OCI-LY1 (cell line): ENCODE measurements at regions not wholly inside any gene's neighbourhood (a gene's known extent, or its start where the extent isn't known, plus 50 kb on each side); places are given as distances from the start of the nearest gene placed in this dataset.

Source experiments
- H2AFZ ChIP-seq: fragments of 200-600 bp; sonication (generic), shearing (Covaris generic); 2 replicates; pipeline ENCODE4 v1.6.0; 2014; ENCODE audit warnings: antibody characterized with exemption, mild to moderate bottlenecking, low read length
- H3F3A ChIP-seq: fragments of 200-600 bp; sonication (generic), shearing (Covaris generic); 2 replicates; pipeline ENCODE4 v1.6.0; 2014; ENCODE audit warnings: mild to moderate bottlenecking, antibody characterized with exemption, low read length, moderate library complexity; ENCODE audit not compliant: insufficient read depth
- H3K27ac ChIP-seq: fragments of 200-600 bp; sonication (generic); 2 replicates; pipeline ENCODE4 v1.5.1; 2014; ENCODE audit warnings: low read length, mixed run types, mild to moderate bottlenecking, low read depth; ENCODE audit not compliant: poor library complexity, severe bottlenecking
- H3K27me3 ChIP-seq: fragments of 200-600 bp; sonication (generic); 2 replicates; pipeline ENCODE4 v1.6.0; 2014; ENCODE audit warnings: antibody characterized with exemption, mild to moderate bottlenecking, low read length, moderate library complexity; ENCODE audit not compliant: insufficient read depth
- H3K36me3 ChIP-seq: fragments of 200-600 bp; sonication (generic); 2 replicates; pipeline ENCODE4 v1.6.1; 2014; ENCODE audit warnings: mild to moderate bottlenecking, antibody characterized with exemption, low read length, moderate library complexity, mixed read lengths; ENCODE audit not compliant: insufficient read depth
- H3K4me1 ChIP-seq: fragments of 200-600 bp; sonication (generic); 2 replicates; pipeline ENCODE4 v1.5.1; 2014; ENCODE audit warnings: mild to moderate bottlenecking, low read length, moderate library complexity; ENCODE audit not compliant: insufficient read depth, severe bottlenecking
- H3K4me2 ChIP-seq: fragments of 200-600 bp; sonication (generic), shearing (Covaris generic); 2 replicates; pipeline ENCODE4 v1.6.1; 2014; ENCODE audit warnings: low read length
- H3K4me3 ChIP-seq: fragments of 200-600 bp; sonication (generic); 2 replicates; pipeline ENCODE4 v1.5.1; 2014; ENCODE audit warnings: low read length, low read depth, mild to moderate bottlenecking, mixed read lengths; ENCODE audit not compliant: poor library complexity, severe bottlenecking
- H3K79me2 ChIP-seq: fragments of 200-600 bp; shearing (Covaris generic); 2 replicates; pipeline ENCODE4 v1.6.1; 2016; ENCODE audit warnings: mixed run types, low read length, mixed read lengths; ENCODE audit not compliant: insufficient read depth
- H3K9ac ChIP-seq: fragments of 200-600 bp; sonication (generic), shearing (Covaris generic); 2 replicates; pipeline ENCODE4 v1.6.1; 2014; ENCODE audit warnings: mild to moderate bottlenecking, low read length, mixed read lengths
- H3K9me2 ChIP-seq: fragments of 200-600 bp; sonication (generic), shearing (Covaris generic); 2 replicates; pipeline ENCODE4 v1.6.1; 2014; ENCODE audit warnings: low read depth, mild to moderate bottlenecking, low read length, mixed read lengths
- H3K9me3 ChIP-seq: fragments of 200-600 bp; shearing (Covaris generic); 2 replicates; pipeline ENCODE4 v1.6.1; 2014; ENCODE audit warnings: low read length, mixed read lengths
- H4K20me1 ChIP-seq: fragments of 200-600 bp; sonication (generic), shearing (Covaris generic); 2 replicates; pipeline ENCODE4 v1.6.0; 2016; ENCODE audit warnings: mild to moderate bottlenecking, low read length; ENCODE audit not compliant: insufficient read depth
- EZH2 ChIP-seq: fragments of 200-600 bp; sonication (generic), shearing (Covaris generic); IDR thresholded peaks from 2 replicates; pipeline ENCODE4 v1.8.0; 2017; ENCODE audit warnings: borderline replicate concordance, mixed run types, mild to moderate bottlenecking, antibody characterized with exemption, low read length, moderate library complexity, mixed read lengths
- TF ChIP-seq, protein P1 (sequence below): fragments of 200-600 bp; sonication (generic), shearing (Covaris generic); IDR thresholded peaks from 2 replicates; pipeline ENCODE4 v1.5.1; 2017; ENCODE audit warnings: mild to moderate bottlenecking, antibody characterized with exemption, low read length, moderate library complexity, mixed read lengths

- H3K27me3 ChIP-seq: no peaks in the 10 kb centered on the region
Measured at GRCh38 chr4:163939597-163939996, 445.1 kb downstream of the TMA16 start.

DNA sequence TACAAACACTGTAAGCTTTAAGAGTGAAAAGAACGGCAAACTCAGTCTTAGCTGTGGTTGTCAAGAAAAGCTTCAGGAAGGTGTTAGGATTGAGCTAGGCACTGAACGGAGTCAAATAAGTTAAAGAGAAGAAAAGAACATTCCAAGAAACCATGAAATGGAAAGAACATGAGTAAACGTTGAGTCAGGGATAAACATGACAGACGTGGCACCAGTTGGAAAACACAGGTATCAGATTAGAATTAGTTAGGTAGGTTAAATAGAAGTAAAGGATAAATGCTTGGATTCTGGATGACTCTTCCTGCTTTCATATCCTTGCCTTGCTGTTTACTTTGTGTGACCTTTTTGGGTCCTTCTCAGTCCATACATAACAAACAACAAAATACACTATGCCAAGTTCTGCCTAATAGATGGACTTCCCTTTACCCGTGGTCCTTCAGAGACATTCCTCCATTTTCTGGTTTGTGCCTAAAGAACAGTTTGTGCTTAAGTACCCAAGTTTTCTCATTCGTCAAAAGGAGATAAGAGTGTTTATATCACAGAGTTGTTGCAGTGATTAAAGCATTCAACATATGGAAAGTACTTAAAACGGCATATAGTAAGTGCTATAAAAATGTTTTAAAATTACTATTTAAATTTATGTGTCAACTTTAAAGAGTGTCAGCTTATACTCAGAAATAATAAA is 446.9 kb downstream of the TMA16 start:
- no peaks in the 10 kb centered on the region for H3F3A ChIP-seq
- no peaks in the 10 kb centered on the region for H3K4me1 ChIP-seq
- no peak overlapping the region for H3K4me3 ChIP-seq
- H4K20me1 ChIP-seq: no peaks in the 10 kb centered on the region
- no peak for TF ChIP-seq EZH2
- TF ChIP-seq, protein P1, sequence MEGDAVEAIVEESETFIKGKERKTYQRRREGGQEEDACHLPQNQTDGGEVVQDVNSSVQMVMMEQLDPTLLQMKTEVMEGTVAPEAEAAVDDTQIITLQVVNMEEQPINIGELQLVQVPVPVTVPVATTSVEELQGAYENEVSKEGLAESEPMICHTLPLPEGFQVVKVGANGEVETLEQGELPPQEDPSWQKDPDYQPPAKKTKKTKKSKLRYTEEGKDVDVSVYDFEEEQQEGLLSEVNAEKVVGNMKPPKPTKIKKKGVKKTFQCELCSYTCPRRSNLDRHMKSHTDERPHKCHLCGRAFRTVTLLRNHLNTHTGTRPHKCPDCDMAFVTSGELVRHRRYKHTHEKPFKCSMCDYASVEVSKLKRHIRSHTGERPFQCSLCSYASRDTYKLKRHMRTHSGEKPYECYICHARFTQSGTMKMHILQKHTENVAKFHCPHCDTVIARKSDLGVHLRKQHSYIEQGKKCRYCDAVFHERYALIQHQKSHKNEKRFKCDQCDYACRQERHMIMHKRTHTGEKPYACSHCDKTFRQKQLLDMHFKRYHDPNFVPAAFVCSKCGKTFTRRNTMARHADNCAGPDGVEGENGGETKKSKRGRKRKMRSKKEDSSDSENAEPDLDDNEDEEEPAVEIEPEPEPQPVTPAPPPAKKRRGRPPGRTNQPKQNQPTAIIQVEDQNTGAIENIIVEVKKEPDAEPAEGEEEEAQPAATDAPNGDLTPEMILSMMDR: no peak
- H3K79me2 ChIP-seq: no peaks in the 10 kb centered on the region
- no peaks in the 10 kb centered on the region for H3K36me3 ChIP-seq
- no peaks in the 10 kb centered on the region for H3K9me2 ChIP-seq
- no peak overlapping the region for H3K4me2 ChIP-seq
- H3K9me3 ChIP-seq: no peaks in the 10 kb centered on the region
- H3K27ac ChIP-seq: no peak overlapping the region
- no peaks in the 10 kb centered on the region for H3K27me3 ChIP-seq
- no peak overlapping the region for H2AFZ ChIP-seq
- no peak overlapping the region for H3K9ac ChIP-seq

More at GRCh38 chr4:163939597-163939996, 445.1 kb downstream of the TMA16 start:
- H3K27ac ChIP-seq: no peak overlapping the region
- H3K79me2 ChIP-seq: no peaks in the 10 kb centered on the region
- no peaks in the 10 kb centered on the region for H3K4me1 ChIP-seq
- no peaks in the 10 kb centered on the region for H3K9me3 ChIP-seq
- no peak for TF ChIP-seq EZH2
- TF ChIP-seq, protein P1: no peak
- H2AFZ ChIP-seq: no peak overlapping the region
- no peaks in the 10 kb centered on the region for H4K20me1 ChIP-seq
- H3F3A ChIP-seq: no peaks in the 10 kb centered on the region
- no peaks in the 10 kb centered on the region for H3K9me2 ChIP-seq
- no peak overlapping the region for H3K4me2 ChIP-seq
- no peak overlapping the region for H3K9ac ChIP-seq
- H3K4me3 ChIP-seq: no peak overlapping the region
- no peaks in the 10 kb centered on the region for H3K36me3 ChIP-seq

GRCh38 chr4:163948920-163949455 is 454.5 kb downstream of the TMA16 start:
- H3K27ac ChIP-seq: no peak overlapping the region
- H3K27me3 ChIP-seq: no peaks in the 10 kb centered on the region
- TF ChIP-seq EZH2: no peak
- TF ChIP-seq, protein P1: no peak
- no peak overlapping the region for H3K4me2 ChIP-seq
- no peaks in the 10 kb centered on the region for H3K9me2 ChIP-seq
- H4K20me1 ChIP-seq: no peaks in the 10 kb centered on the region
- H3K36me3 ChIP-seq: no peaks in the 10 kb centered on the region
- no peak overlapping the region for H2AFZ ChIP-seq
- H3K9ac ChIP-seq: no peak overlapping the region
- no peaks in the 10 kb centered on the region for H3K9me3 ChIP-seq
- no peaks in the 10 kb centered on the region for H3K4me1 ChIP-seq
- no peaks in the 10 kb centered on the region for H3K79me2 ChIP-seq
- H3K4me3 ChIP-seq: no peak overlapping the region
- no peaks in the 10 kb centered on the region for H3F3A ChIP-seq
